Coronary artery (tissue), 2 donors: ENCODE measurements at regions not wholly inside any gene's neighbourhood (a gene's known extent, or its start where the extent isn't known, plus 50 kb on each side); places are given as distances from the start of the nearest gene placed in this dataset.

Experiments
- DNase-seq: peaks from one replicate; pipeline ENCODE4 v3.0.0-alpha.2; 2017; ENCODE audit warnings: low spot score
- H3K27ac ChIP-seq, 2 donors: fragments of 200-600 bp; sonication (generic); one replicate each; pipeline ENCODE4 v1.5.1; 2016 to 2019
- H3K4me3 ChIP-seq: fragments of 200-600 bp; sonication (generic); 2 replicates; pipeline ENCODE4 v1.5.1; 2016; ENCODE audit warnings: mild to moderate bottlenecking, moderate library complexity
- CTCF ChIP-seq: fragments of 200-600 bp; sonication (generic); IDR thresholded peaks from one replicate; pipeline ENCODE4 v1.5.1; 2019; ENCODE audit warnings: antibody characterized with exemption

- no peak for DNase-seq
- H3K4me3 ChIP-seq = no peak overlapping the region
- no peak overlapping the region for H3K27ac ChIP-seq
- no peak for TF ChIP-seq CTCF
Observed at GRCh38 chr13:89784161-89784809, 1563.2 kb upstream of the MIR17HG start.

GRCh38 chr13:89786531-89786930 lies 1561.0 kb upstream of the MIR17HG start:
- TF ChIP-seq CTCF = no peak
- DNase-seq = no peak
- Histone ChIP-seq H3K27ac (no peak overlapping the region), H3K4me3 (no peak overlapping the region)

- DNase-seq = no peak
- Histone ChIP-seq H3K27ac (no peak overlapping the region), H3K4me3 (no peak overlapping the region)
- TF ChIP-seq CTCF = no peak
Observed at GRCh38 chr13:89790696-89791095, 1556.8 kb upstream of the MIR17HG start.

GRCh38 chr13:89791971-89792630 lies 1555.4 kb upstream of the MIR17HG start:
- DNase-seq = no peak
- no peak overlapping the region for H3K4me3 ChIP-seq
- no peak for TF ChIP-seq CTCF
- H3K27ac ChIP-seq = no peak overlapping the region

GRCh38 chr13:89796196-89796595 lies 1551.3 kb upstream of the MIR17HG start:
- TF ChIP-seq CTCF = no peak
- Histone ChIP-seq H3K27ac (no peak overlapping the region), H3K4me3 (no peak overlapping the region)
- no peak for DNase-seq

- no peak for DNase-seq
- Histone ChIP-seq H3K27ac (no peak overlapping the region), H3K4me3 (no peak overlapping the region)
- TF ChIP-seq CTCF = no peak
Observed at GRCh38 chr13:89803839-89804238, 1543.6 kb upstream of the MIR17HG start.

GRCh38 chr13:89806594-89806993 lies 1540.9 kb upstream of the MIR17HG start:
- no peak overlapping the region for H3K27ac ChIP-seq
- DNase-seq = no peak
- no peak overlapping the region for H3K4me3 ChIP-seq
- no peak for TF ChIP-seq CTCF
